B cell (primary cell): ENCODE measurements at regions not wholly inside any gene's neighbourhood (a gene's known extent, or its start where the extent isn't known, plus 50 kb on each side); places are given as distances from the start of the nearest gene placed in this dataset.

ENCODE experiments used
- ATAC-seq: fragments of 200-7000 bp; cut with Tn5 transposase; one replicate; pipeline ENCODE4 v1.10.0; 2021; ENCODE audit warnings: low read depth, mild to moderate bottlenecking, moderate number of reproducible peaks, moderate library complexity
- CTCF ChIA-PET: fragments of 350-600 bp; sonication (Branson Sonifier 250); formaldehyde crosslinking; loops from one replicate; lab custom pipeline; 2021; ENCODE audit warnings: antibody characterized with exemption, inconsistent platforms; lab: Charles Lee
- POLR2A ChIA-PET: fragments of 350-600 bp; sonication (Branson Sonifier 250); formaldehyde crosslinking; loops from one replicate; lab custom pipeline; 2021; ENCODE audit warnings: antibody characterized with exemption; lab: Charles Lee
- DNase-seq: peaks from one replicate; pipeline ENCODE4 v3.0.0; 2013
- H2AFZ ChIP-seq: 2 replicates; pipeline ENCODE4 v1.6.1; 2012; ENCODE audit warnings: mild to moderate bottlenecking, low read depth, low read length; ENCODE audit not compliant: insufficient read depth, poor library complexity, severe bottlenecking
- H3K27ac ChIP-seq, 2 donors: 1 replicate in 1 of 2; 2 replicates in 1 of 2; pipeline ENCODE4 v1.5.1; 2012 to 2013; ENCODE audit warnings: low read length in 2 of 2, mild to moderate bottlenecking in 2 of 2, moderate library complexity in 1 of 2
- H3K27me3 ChIP-seq, 4 experiments: fragments of 200-600 bp in 1 of 4; sonication (generic) in 1 of 4; replicated peaks in 1 of 4; 1 replicate in 2 of 4; 2 replicates in 2 of 4; pipeline versions ENCODE4 v1.6.1 to v1.7.0; 2013 to 2016; ENCODE audit warnings: low read length in 3 of 4, mild to moderate bottlenecking in 2 of 4, mixed read lengths in 1 of 4, moderate library complexity in 1 of 4; ENCODE audit not compliant: insufficient read depth in 4 of 4, control insufficient read depth in 3 of 4; ENCODE audit errors: control extremely low read depth in 1 of 4
- H3K36me3 ChIP-seq, 2 experiments: replicated peaks in 1 of 2; 1 replicate in 1 of 2; 2 replicates in 1 of 2; pipeline versions ENCODE4 v1.6.1 to v1.7.1; 2013; ENCODE audit warnings: low read length in 1 of 2; ENCODE audit not compliant: insufficient read depth in 2 of 2, control insufficient read depth in 1 of 2; ENCODE audit errors: control extremely low read depth in 1 of 2, extremely low read depth in 1 of 2
- H3K4me1 ChIP-seq, 2 donors: fragments of 200-600 bp in 1 of 2; sonication (generic) in 1 of 2; 1 replicate in 1 of 2; 2 replicates in 1 of 2; pipeline versions ENCODE4 v1.5.1 to v1.6.1; 2013 to 2017; ENCODE audit warnings: low read length in 2 of 2; ENCODE audit not compliant: control insufficient read depth in 2 of 2, insufficient read depth in 2 of 2
- H3K4me2 ChIP-seq: replicated peaks from 2 replicates; pipeline ENCODE3; 2012; ENCODE audit warnings: mild to moderate bottlenecking, low read depth, low read length; ENCODE audit not compliant: poor library complexity, severe bottlenecking
- H3K4me3 ChIP-seq, 5 experiments: fragments of 200-600 bp in 1 of 5; sonication (generic) in 1 of 5; 1 replicate in 3 of 5; 2 replicates in 2 of 5; pipeline versions ENCODE4 v1.5.1 to v1.7.0; 2011 to 2016; ENCODE audit warnings: low read length in 4 of 5, mild to moderate bottlenecking in 4 of 5, low read depth in 2 of 5, control low read depth in 1 of 5, moderate library complexity in 1 of 5; ENCODE audit not compliant: insufficient read depth in 1 of 5; ENCODE audit errors: control extremely low read depth in 1 of 5, extremely low read depth in 1 of 5
- H3K79me2 ChIP-seq: fragments of 200-600 bp; sonication (generic); one replicate; pipeline ENCODE4 v1.6.0; 2016; ENCODE audit warnings: low read length; ENCODE audit not compliant: control insufficient read depth, insufficient read depth
- H3K9ac ChIP-seq: fragments of 200-600 bp; sonication (generic); 2 replicates; pipeline ENCODE4 v1.6.1; 2017; ENCODE audit warnings: mild to moderate bottlenecking, low read length, moderate library complexity
- H3K9me3 ChIP-seq, 3 donors: one replicate each; pipeline versions ENCODE4 v1.6.1 to v1.7.1; 2013; ENCODE audit warnings: low read length in 2 of 3; ENCODE audit not compliant: control insufficient read depth in 2 of 3, insufficient read depth in 1 of 3; ENCODE audit errors: control extremely low read depth in 1 of 3
- H4K20me1 ChIP-seq: 2 replicates; pipeline ENCODE4 v1.6.0; 2012; ENCODE audit warnings: mild to moderate bottlenecking, low read length; ENCODE audit not compliant: insufficient read depth, control insufficient read depth, poor library complexity, severe bottlenecking
- H3K27ac Mint-ChIP-seq: one replicate; pipeline ENCODE4 v1.8.0; 2021; ENCODE audit warnings: mixed read lengths
- H3K27me3 Mint-ChIP-seq: one replicate; pipeline ENCODE4 v1.8.0; 2021; ENCODE audit warnings: mixed read lengths
- H3K4me1 Mint-ChIP-seq: one replicate; pipeline ENCODE4 v1.8.0; 2021; ENCODE audit warnings: mixed read lengths
- H3K4me3 Mint-ChIP-seq: one replicate; pipeline ENCODE4 v1.8.0; 2021; ENCODE audit warnings: mixed read lengths
- H3K9me3 Mint-ChIP-seq: one replicate; pipeline ENCODE4 v1.8.0; 2022; ENCODE audit warnings: mixed read lengths; ENCODE audit not compliant: insufficient read depth
- CTCF ChIP-seq: fragments of 200-600 bp; IDR thresholded peaks from one replicate; pipeline ENCODE4 v1.8.0; 2022; ENCODE audit warnings: antibody characterized with exemption, mild to moderate bottlenecking
- EZH2 ChIP-seq: IDR thresholded peaks from 2 replicates; pipeline ENCODE4 v1.6.1; 2012; ENCODE audit warnings: borderline replicate concordance, low read depth, mild to moderate bottlenecking, moderate library complexity, low read length; ENCODE audit not compliant: insufficient read depth, poor library complexity, severe bottlenecking
- WGBS: methylation state at CpG from one replicate; pipeline ENCODE4 v1.1.5; 2013; ENCODE audit warnings: missing lambda C conversion rate; ENCODE audit not compliant: insufficient coverage; 5-methylcytosine and 5-hydroxymethylcytosine counted together
- intact Hi-C: fragments of 100-400 bp; cut with micrococcal nuclease; formaldehyde crosslinking; loops from one replicate; pipeline ENCODE4 v1.10.0; 2022

GRCh38 chr6:47379328-47379727 lies 69.6 kb upstream of the TNFRSF21 start:
- Histone ChIP-seq H3K9me3 (peaks cover 0 to 2% (median 0%) of the 10 kb centered on the region in 3 donors), H3K36me3 (no peaks in the 10 kb centered on the region), H2AFZ (no peak overlapping the region), H4K20me1 (no peaks in the 10 kb centered on the region), H3K27me3 (peaks cover 0 to 8% (median under 1%) of the 10 kb centered on the region in 4 experiments), H3K4me2 (no peak overlapping the region), H3K27ac (no peak overlapping the region), H3K9ac (no peak overlapping the region), H3K4me1 (no peaks in the 10 kb centered on the region), H3K4me3 (no peak overlapping the region), H3K79me2 (no peaks in the 10 kb centered on the region)
- intact Hi-C loops, result no loop called here
- Mint-ChIP-seq H3K27ac (no peak overlapping the region), H3K4me1 (peaks cover 3% of the 10 kb centered on the region), H3K4me3 (no peak overlapping the region), H3K9me3 (peaks cover under 1% of the 10 kb centered on the region), H3K27me3 (peaks cover 23% of the 10 kb centered on the region)
- DNase-seq (no peak), ATAC-seq (no peak)
- TF ChIP-seq EZH2 (no peak), CTCF (no peak)
- WGBS, result 100% methylated on average over 2 of the region's 2 CpGs
- CTCF ChIA-PET, result no interaction called here
- POLR2A ChIA-PET, result no interaction called here

- Histone ChIP-seq H3K4me1 (no peaks in the 10 kb centered on the region), H3K9me3 (peaks cover 0 to 2% (median 0%) of the 10 kb centered on the region in 3 donors), H3K4me3 (no peak overlapping the region), H2AFZ (no peak overlapping the region), H3K27me3 (peaks cover 0 to 8% (median under 1%) of the 10 kb centered on the region in 4 experiments), H3K79me2 (no peaks in the 10 kb centered on the region), H3K36me3 (no peaks in the 10 kb centered on the region), H3K4me2 (no peak overlapping the region), H3K9ac (no peak overlapping the region), H3K27ac (no peak overlapping the region), H4K20me1 (no peaks in the 10 kb centered on the region)
- Mint-ChIP-seq H3K9me3 (peaks cover 2% of the 10 kb centered on the region), H3K4me3 (no peak overlapping the region), H3K27me3 (peaks cover 23% of the 10 kb centered on the region), H3K4me1 (peaks cover 3% of the 10 kb centered on the region), H3K27ac (no peak overlapping the region)
- intact Hi-C loops, result no loop called here
- no peak for TF ChIP-seq CTCF
- no peak for TF ChIP-seq EZH2
- POLR2A ChIA-PET, result no interaction called here
- CTCF ChIA-PET, result interaction anchor here (1.0 kb wide), 1 partner anchor 97 kb away, joined by 3 read pairs; the partner anchor contains the start of gene CD2AP
- no peak for DNase-seq
- 94% methylated on average over 2 of the region's 5 CpGs for WGBS
- no peak for ATAC-seq
These were observed 70.5 kb upstream of the TNFRSF21 start for GRCh38 chr6:47380251-47380650.
